Duodenal mucosa (tissue), 2 donors: ENCODE measurements at regions not wholly inside any gene's neighbourhood (a gene's known extent, or its start where the extent isn't known, plus 50 kb on each side); places are given as distances from the start of the nearest gene placed in this dataset.

Source experiments
- H3K27ac ChIP-seq: one replicate; pipeline ENCODE4 v1.7.0; 2013; ENCODE audit warnings: low read depth, low read length
- H3K27me3 ChIP-seq, 2 donors: one replicate each; pipeline ENCODE4 v1.7.0; 2013; ENCODE audit warnings: low read length in 2 of 2, control low read depth in 1 of 2; ENCODE audit not compliant: insufficient read depth in 2 of 2, control insufficient read depth in 1 of 2
- H3K36me3 ChIP-seq, 2 donors: one replicate each; pipeline ENCODE4 v1.7.0; 2013; ENCODE audit warnings: low read length in 2 of 2, control low read depth in 1 of 2; ENCODE audit not compliant: insufficient read depth in 2 of 2, control insufficient read depth in 1 of 2
- H3K4me1 ChIP-seq, 2 donors: one replicate each; pipeline ENCODE4 v1.7.0; 2013; ENCODE audit warnings: low read length in 2 of 2, control low read depth in 1 of 2; ENCODE audit not compliant: insufficient read depth in 2 of 2, control insufficient read depth in 1 of 2
- H3K4me3 ChIP-seq, 2 donors: one replicate each; pipeline ENCODE4 v1.7.0; 2013; ENCODE audit warnings: low read length in 2 of 2, low read depth in 1 of 2
- H3K9ac ChIP-seq, 2 donors: one replicate each; pipeline ENCODE4 v1.7.0; 2013; ENCODE audit warnings: low read length in 2 of 2, low read depth in 1 of 2
- H3K9me3 ChIP-seq, 2 donors: one replicate each; pipeline ENCODE4 v1.7.0; 2013; ENCODE audit warnings: low read length in 2 of 2, control low read depth in 1 of 2; ENCODE audit not compliant: control insufficient read depth in 1 of 2

GRCh38 chr4:135724421-135724820, 1522.8 kb upstream of the PABPC4L start:
- H3K27ac ChIP-seq: no peak overlapping the region
- no peaks in the 10 kb centered on the region for H3K27me3 ChIP-seq
- peaks cover 0 to 14% of the 10 kb centered on the region in 2 donors for H3K9me3 ChIP-seq
- no peaks in the 10 kb centered on the region for H3K4me1 ChIP-seq
- no peak overlapping the region for H3K9ac ChIP-seq
- no peaks in the 10 kb centered on the region for H3K36me3 ChIP-seq
- H3K4me3 ChIP-seq: no peak overlapping the region

GRCh38 chr4:135718019-135718418, 1516.4 kb upstream of the PABPC4L start:
- Histone ChIP-seq H3K4me3 (no peak overlapping the region), H3K27me3 (no peaks in the 10 kb centered on the region), H3K36me3 (no peaks in the 10 kb centered on the region), H3K4me1 (no peaks in the 10 kb centered on the region), H3K27ac (no peak overlapping the region), H3K9ac (no peak overlapping the region), H3K9me3 (peaks cover 2 to 4% of the 10 kb centered on the region in 2 donors)

DNA sequence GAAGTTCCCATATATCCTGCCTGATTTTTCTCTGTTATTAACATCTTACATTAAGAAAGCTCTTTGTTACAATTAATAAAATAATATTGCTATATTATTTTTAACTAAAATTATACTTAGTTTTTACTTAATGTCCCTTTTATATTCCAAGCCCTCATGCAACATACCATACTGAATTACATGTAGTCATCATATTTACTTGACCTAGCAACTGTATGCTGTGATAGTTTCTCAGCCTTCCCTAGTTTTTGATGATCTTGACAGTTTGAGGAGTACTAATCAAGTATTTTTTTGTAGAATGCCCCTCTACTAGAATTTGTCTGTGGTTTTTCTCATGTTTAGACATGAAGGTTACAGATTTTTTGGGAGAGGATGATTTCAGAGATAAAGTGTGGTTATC, 1503.8 kb upstream of the PABPC4L start:
- H3K9ac ChIP-seq: no peak overlapping the region
- H3K9me3 ChIP-seq: peaks cover 7 to 8% of the 10 kb centered on the region in 2 donors

GRCh38 chr4:135694066-135694465, 1492.5 kb upstream of the PABPC4L start:
- H3K9me3 ChIP-seq: no peaks in the 10 kb centered on the region

More for the DNA sequence above, 1503.8 kb upstream of the PABPC4L start:
- Histone ChIP-seq H3K4me1 (no peaks in the 10 kb centered on the region), H3K4me3 (no peak overlapping the region), H3K27ac (no peak overlapping the region), H3K36me3 (no peaks in the 10 kb centered on the region), H3K27me3 (no peaks in the 10 kb centered on the region)

DNA sequence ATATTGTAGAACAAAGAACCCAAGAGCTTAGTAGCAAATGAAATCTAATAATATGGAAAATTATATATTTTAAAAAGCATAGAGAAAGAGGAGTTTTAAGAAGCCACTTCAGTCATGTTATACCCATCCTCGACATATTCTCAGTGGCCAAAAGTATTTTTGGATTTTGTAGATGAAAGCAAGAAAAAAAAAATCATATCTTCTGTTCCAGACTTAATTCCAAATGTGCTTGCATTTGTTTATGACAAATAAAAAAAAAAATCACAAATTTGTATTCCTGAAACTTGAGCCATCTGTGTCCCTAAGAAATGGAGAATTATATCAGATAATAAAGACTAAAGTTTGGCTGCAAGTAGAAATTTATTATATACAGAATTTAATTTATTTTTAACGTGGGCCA, 1482.4 kb upstream of the PABPC4L start:
- no peaks in the 10 kb centered on the region for H3K36me3 ChIP-seq
- H3K9me3 ChIP-seq: peaks cover 0 to 5% of the 10 kb centered on the region in 2 donors
- H3K27me3 ChIP-seq: no peaks in the 10 kb centered on the region
- H3K27ac ChIP-seq: no peak overlapping the region
- no peak overlapping the region for H3K9ac ChIP-seq
- H3K4me1 ChIP-seq: no peaks in the 10 kb centered on the region
- no peak overlapping the region for H3K4me3 ChIP-seq

More at GRCh38 chr4:135694066-135694465, 1492.5 kb upstream of the PABPC4L start:
- H3K27me3 ChIP-seq: no peaks in the 10 kb centered on the region
- no peak overlapping the region for H3K9ac ChIP-seq
- no peak overlapping the region for H3K27ac ChIP-seq
- no peaks in the 10 kb centered on the region for H3K36me3 ChIP-seq
- no peak overlapping the region for H3K4me3 ChIP-seq
- no peaks in the 10 kb centered on the region for H3K4me1 ChIP-seq

DNA sequence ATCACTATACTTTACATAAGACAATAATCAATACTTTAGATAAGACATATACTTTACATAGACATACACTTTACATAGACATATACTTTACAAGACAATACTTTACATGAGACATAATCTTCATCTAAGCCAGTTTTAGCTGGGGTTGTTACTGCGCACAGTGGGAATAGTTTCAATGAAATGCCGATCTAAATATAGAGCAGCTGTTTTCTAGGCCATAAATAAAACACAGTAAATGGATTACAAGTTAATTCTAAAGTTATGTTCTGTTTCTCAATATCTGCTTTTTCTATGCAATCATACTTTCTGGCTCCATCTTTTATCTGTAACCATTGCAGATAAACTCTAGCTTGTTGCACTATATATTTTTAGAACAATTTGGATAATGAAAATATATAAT, 1470.6 kb upstream of the PABPC4L start:
- Histone ChIP-seq H3K4me1 (no peaks in the 10 kb centered on the region), H3K36me3 (no peaks in the 10 kb centered on the region), H3K9me3 (no peaks in the 10 kb centered on the region), H3K27me3 (no peaks in the 10 kb centered on the region), H3K9ac (no peak overlapping the region), H3K27ac (no peak overlapping the region), H3K4me3 (no peak overlapping the region)

DNA sequence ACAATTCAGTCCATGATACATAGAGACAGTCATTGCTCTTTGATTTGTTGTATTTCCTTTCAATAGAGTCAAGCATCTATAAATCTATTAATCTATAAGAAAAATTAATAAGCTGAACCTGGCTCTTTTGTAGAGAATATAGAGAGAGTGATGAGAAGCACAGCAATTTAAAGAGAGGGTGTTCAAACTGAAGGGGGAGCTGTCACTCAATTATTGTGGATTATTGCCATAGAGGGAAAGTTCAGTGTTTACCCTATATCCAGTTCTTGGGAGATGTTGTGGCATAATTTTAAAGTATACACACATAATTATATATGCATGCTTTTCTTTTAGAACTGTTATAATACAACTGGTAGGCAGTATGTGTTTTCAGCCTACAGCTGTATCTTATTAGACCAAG, 1469.0 kb upstream of the PABPC4L start:
- Histone ChIP-seq H3K4me1 (no peaks in the 10 kb centered on the region), H3K27me3 (no peaks in the 10 kb centered on the region), H3K9me3 (no peaks in the 10 kb centered on the region), H3K36me3 (no peaks in the 10 kb centered on the region), H3K4me3 (no peak overlapping the region), H3K27ac (no peak overlapping the region), H3K9ac (no peak overlapping the region)
